Liver (tissue), 8 donors: ENCODE measurements at regions not wholly inside any gene's neighbourhood (a gene's known extent, or its start where the extent isn't known, plus 50 kb on each side); places are given as distances from the start of the nearest gene placed in this dataset.
"Not testable (repeated sequence)": the region's sequence is repeated elsewhere in the genome, so short reads cannot be mapped to it uniquely, and the experiment has no call there.

ENCODE experiments used
- DNase-seq: peaks from one replicate; pipeline ENCODE4 v3.0.0-alpha.2; 2017; ENCODE audit warnings: low spot score
- H3K27ac ChIP-seq, 2 donors: one replicate each; pipeline ENCODE4 v1.7.0; 2013; ENCODE audit warnings: inconsistent platforms in 2 of 2, low read length in 2 of 2, control low read depth in 1 of 2, low read depth in 1 of 2, mild to moderate bottlenecking in 1 of 2
- H3K27me3 ChIP-seq, 4 donors: one replicate each; pipeline versions ENCODE4 v1.6.1 to v1.7.0; 2013; ENCODE audit warnings: low read length in 3 of 4, inconsistent platforms in 1 of 4, mild to moderate bottlenecking in 1 of 4, moderate library complexity in 1 of 4; ENCODE audit not compliant: control insufficient read depth in 4 of 4, insufficient read depth in 4 of 4
- H3K36me3 ChIP-seq, 4 donors: one replicate each; pipeline versions ENCODE4 v1.6.1 to v1.7.0; 2013; ENCODE audit warnings: low read length in 3 of 4, mild to moderate bottlenecking in 3 of 4, low read depth in 1 of 4, moderate library complexity in 1 of 4; ENCODE audit not compliant: control insufficient read depth in 4 of 4, insufficient read depth in 3 of 4
- H3K4me1 ChIP-seq, 4 donors: one replicate each; pipeline versions ENCODE4 v1.6.1 to v1.7.0; 2013; ENCODE audit warnings: low read length in 3 of 4, mild to moderate bottlenecking in 3 of 4, moderate library complexity in 1 of 4; ENCODE audit not compliant: control insufficient read depth in 4 of 4, insufficient read depth in 4 of 4
- H3K4me3 ChIP-seq, 3 donors: one replicate each; pipeline versions ENCODE4 v1.6.1 to v1.7.0; 2013; ENCODE audit warnings: low read length in 3 of 3, control low read depth in 1 of 3, low read depth in 1 of 3, mild to moderate bottlenecking in 1 of 3
- H3K9ac ChIP-seq, 2 donors: one replicate each; pipeline ENCODE4 v1.7.0; 2013; ENCODE audit warnings: low read length in 2 of 2, mild to moderate bottlenecking in 2 of 2, moderate library complexity in 2 of 2, control low read depth in 1 of 2, low read depth in 1 of 2
- H3K9me3 ChIP-seq, 4 donors: one replicate each; pipeline versions ENCODE4 v1.6.1 to v1.7.0; 2013; ENCODE audit warnings: low read length in 3 of 4; ENCODE audit not compliant: control insufficient read depth in 4 of 4
- EGR1 ChIP-seq, 2 donors: IDR thresholded peaks; 2 replicates each; pipeline ENCODE4 v1.6.1; 2016 to 2018; ENCODE audit warnings: antibody characterized with exemption in 2 of 2, low read depth in 2 of 2
- FOXA1 ChIP-seq: IDR thresholded peaks from 2 replicates; pipeline ENCODE4 v1.6.1; 2016; ENCODE audit warnings: antibody characterized with exemption
- FOXA2 ChIP-seq: IDR thresholded peaks from 2 replicates; pipeline ENCODE4 v1.6.1; 2016; ENCODE audit warnings: antibody characterized with exemption
- GABPA ChIP-seq, 2 donors: IDR thresholded peaks in 1 of 2; conservative IDR thresholded peaks in 1 of 2; 2 replicates each; pipeline ENCODE4 v1.6.1; 2016; ENCODE audit warnings: antibody characterized with exemption in 2 of 2, mild to moderate bottlenecking in 1 of 2, moderate library complexity in 1 of 2
- HNF4A ChIP-seq, 2 donors: conservative IDR thresholded peaks; 2 replicates each; pipeline ENCODE4 v1.6.1; 2016; ENCODE audit warnings: antibody characterized with exemption in 2 of 2, mild to moderate bottlenecking in 2 of 2
- HNF4G ChIP-seq: IDR thresholded peaks from 2 replicates; pipeline ENCODE4 v1.6.1; 2016; ENCODE audit warnings: antibody characterized with exemption
- JUND ChIP-seq, 2 donors: IDR thresholded peaks; 2 replicates each; pipeline ENCODE4 v1.6.1; 2016; ENCODE audit warnings: antibody characterized with exemption in 2 of 2
- NR2F2 ChIP-seq: IDR thresholded peaks from 2 replicates; pipeline ENCODE4 v1.6.1; 2016; ENCODE audit warnings: antibody characterized with exemption
- RAD21 ChIP-seq, 2 donors: IDR thresholded peaks; 2 replicates each; pipeline ENCODE4 v1.6.1; 2016; ENCODE audit warnings: antibody characterized with exemption in 2 of 2, mild to moderate bottlenecking in 2 of 2
- RXRA ChIP-seq, 2 donors: IDR thresholded peaks; 2 replicates each; pipeline ENCODE4 v1.6.1; 2017 to 2018; ENCODE audit warnings: antibody characterized with exemption in 2 of 2, mild to moderate bottlenecking in 1 of 2
- SP1 ChIP-seq: IDR thresholded peaks from 2 replicates; pipeline ENCODE4 v1.6.1; 2018; ENCODE audit warnings: antibody characterized with exemption, mild to moderate bottlenecking
- TAF1 ChIP-seq: conservative IDR thresholded peaks from 2 replicates; pipeline ENCODE4 v1.6.1; 2016; ENCODE audit warnings: antibody characterized with exemption, mild to moderate bottlenecking
- YY1 ChIP-seq: IDR thresholded peaks from 2 replicates; pipeline ENCODE4 v1.6.1; 2016; ENCODE audit warnings: antibody characterized with exemption, mild to moderate bottlenecking
- WGBS: extraction: QIAGEN DNeasy Blood & Tissue Kit; methylation state at CpG from one replicate; pipeline ENCODE4 v1.1.7; 2013; 5-methylcytosine and 5-hydroxymethylcytosine counted together
- TF ChIP-seq, protein P1 (sequence below): IDR thresholded peaks from 2 replicates; pipeline ENCODE4 v1.6.1; 2016; ENCODE audit warnings: antibody characterized with exemption
- TF ChIP-seq, protein P2 (sequence below): fragments of 150-350 bp; IDR thresholded peaks from 2 replicates; pipeline ENCODE4 v1.5.1; 2017; ENCODE audit warnings: improper control_type of control experiment, low read depth, low read length; ENCODE audit not compliant: missing input control
- TF ChIP-seq, protein P3 (sequence below): IDR thresholded peaks from 2 replicates; pipeline ENCODE4 v1.6.1; 2016; ENCODE audit warnings: antibody characterized with exemption
- TF ChIP-seq, protein P4 (sequence below): IDR thresholded peaks from 2 replicates; pipeline ENCODE4 v1.6.1; 2016; ENCODE audit warnings: antibody characterized with exemption
- TF ChIP-seq, protein P5 (sequence below): IDR thresholded peaks from 2 replicates; pipeline ENCODE4 v1.6.1; 2016; ENCODE audit warnings: antibody characterized with exemption, mild to moderate bottlenecking
- donor health status: healthy.
- donor health status: healthy.
- donor health status: healthy.
- donor health status: healthy.
- donor health status: healthy.

DNA sequence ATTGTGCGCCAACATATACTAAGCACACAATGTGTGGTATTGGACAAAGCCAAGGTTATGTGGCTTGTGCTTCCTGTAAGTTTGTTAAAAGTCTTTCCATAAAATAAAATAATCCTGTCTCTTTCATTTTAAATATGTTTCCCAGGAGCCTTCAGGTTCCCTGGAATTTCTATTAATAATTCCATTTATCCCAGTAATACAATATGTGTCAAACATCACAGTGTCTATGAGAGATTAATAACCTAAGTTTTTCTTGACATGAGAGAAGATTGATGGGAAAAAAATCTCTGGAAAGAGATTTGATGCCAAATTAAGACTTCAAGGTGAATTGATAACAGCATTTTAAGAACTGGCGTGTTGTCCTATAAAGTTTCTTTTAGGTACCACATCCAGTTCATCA, 507.0 kb downstream of the TTLL7 start:
- no peaks in the 10 kb centered on the region for H3K9me3 ChIP-seq
- no peak overlapping the region for H3K27ac ChIP-seq
- no peaks in the 10 kb centered on the region for H3K4me1 ChIP-seq
- no peak for TF ChIP-seq EGR1 (IDR thresholded peaks at IDR 0.05; ENCODE audit: low read depth in 2 of 2)
- no peak overlapping the region for H3K4me3 ChIP-seq
- WGBS: 96% methylated on average over 2 of the region's 2 CpGs
- no peak overlapping the region for H3K9ac ChIP-seq
- no peaks in the 10 kb centered on the region for H3K27me3 ChIP-seq
- no peak for DNase-seq
- no peaks in the 10 kb centered on the region for H3K36me3 ChIP-seq

DNA sequence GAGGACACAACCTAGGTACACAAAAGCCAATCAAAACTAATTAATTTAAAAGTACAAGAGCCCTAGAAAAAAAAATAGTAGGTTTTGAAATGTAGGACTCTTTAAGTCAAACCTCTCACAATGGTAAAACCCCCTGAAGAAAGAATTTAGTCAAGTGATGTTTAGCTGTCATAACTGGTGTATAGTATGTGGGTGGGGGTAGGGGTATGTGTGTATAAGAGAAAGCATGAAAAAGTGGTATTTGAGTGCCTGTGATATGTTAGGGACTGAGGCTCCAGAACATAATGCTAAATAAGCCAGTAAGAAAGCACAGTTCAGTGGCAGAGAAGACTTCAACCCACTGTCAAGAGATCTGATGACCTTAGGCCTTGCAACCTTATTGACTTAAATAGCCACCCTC, 507.9 kb downstream of the TTLL7 start:
- no peak overlapping the region for H3K4me3 ChIP-seq
- H3K27ac ChIP-seq: no peak overlapping the region
- no peaks in the 10 kb centered on the region for H3K27me3 ChIP-seq
- H3K36me3 ChIP-seq: no peaks in the 10 kb centered on the region
- no peaks in the 10 kb centered on the region for H3K4me1 ChIP-seq
- H3K9me3 ChIP-seq: no peaks in the 10 kb centered on the region
- no peak overlapping the region for H3K9ac ChIP-seq
- DNase-seq: no peak
- TF ChIP-seq YY1 (no peak), NR2F2 (no peak), RXRA (IDR thresholded peaks at IDR 0.05) (no peak), SP1 (no peak), FOXA2 (no peak), HNF4G (no peak), TAF1 (no peak), RAD21 (IDR thresholded peaks at IDR 0.05) (no peak), HNF4A (conservative IDR thresholded peaks at IDR 0.05) (no peak), EGR1 (IDR thresholded peaks at IDR 0.05; ENCODE audit: low read depth in 2 of 2) (no peak), FOXA1 (no peak), GABPA (IDR thresholded peaks at IDR 0.05 in 1 of 2, conservative IDR thresholded peaks at IDR 0.05 in 1 of 2) (no peak), JUND (IDR thresholded peaks at IDR 0.05) (no peak)
- TF ChIP-seq, protein P1, sequence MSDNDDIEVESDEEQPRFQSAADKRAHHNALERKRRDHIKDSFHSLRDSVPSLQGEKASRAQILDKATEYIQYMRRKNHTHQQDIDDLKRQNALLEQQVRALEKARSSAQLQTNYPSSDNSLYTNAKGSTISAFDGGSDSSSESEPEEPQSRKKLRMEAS: no peak
- TF ChIP-seq, protein P2, sequence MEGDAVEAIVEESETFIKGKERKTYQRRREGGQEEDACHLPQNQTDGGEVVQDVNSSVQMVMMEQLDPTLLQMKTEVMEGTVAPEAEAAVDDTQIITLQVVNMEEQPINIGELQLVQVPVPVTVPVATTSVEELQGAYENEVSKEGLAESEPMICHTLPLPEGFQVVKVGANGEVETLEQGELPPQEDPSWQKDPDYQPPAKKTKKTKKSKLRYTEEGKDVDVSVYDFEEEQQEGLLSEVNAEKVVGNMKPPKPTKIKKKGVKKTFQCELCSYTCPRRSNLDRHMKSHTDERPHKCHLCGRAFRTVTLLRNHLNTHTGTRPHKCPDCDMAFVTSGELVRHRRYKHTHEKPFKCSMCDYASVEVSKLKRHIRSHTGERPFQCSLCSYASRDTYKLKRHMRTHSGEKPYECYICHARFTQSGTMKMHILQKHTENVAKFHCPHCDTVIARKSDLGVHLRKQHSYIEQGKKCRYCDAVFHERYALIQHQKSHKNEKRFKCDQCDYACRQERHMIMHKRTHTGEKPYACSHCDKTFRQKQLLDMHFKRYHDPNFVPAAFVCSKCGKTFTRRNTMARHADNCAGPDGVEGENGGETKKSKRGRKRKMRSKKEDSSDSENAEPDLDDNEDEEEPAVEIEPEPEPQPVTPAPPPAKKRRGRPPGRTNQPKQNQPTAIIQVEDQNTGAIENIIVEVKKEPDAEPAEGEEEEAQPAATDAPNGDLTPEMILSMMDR: no peak
- TF ChIP-seq, protein P3, sequence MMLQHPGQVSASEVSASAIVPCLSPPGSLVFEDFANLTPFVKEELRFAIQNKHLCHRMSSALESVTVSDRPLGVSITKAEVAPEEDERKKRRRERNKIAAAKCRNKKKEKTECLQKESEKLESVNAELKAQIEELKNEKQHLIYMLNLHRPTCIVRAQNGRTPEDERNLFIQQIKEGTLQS: no peak
- TF ChIP-seq, protein P4, sequence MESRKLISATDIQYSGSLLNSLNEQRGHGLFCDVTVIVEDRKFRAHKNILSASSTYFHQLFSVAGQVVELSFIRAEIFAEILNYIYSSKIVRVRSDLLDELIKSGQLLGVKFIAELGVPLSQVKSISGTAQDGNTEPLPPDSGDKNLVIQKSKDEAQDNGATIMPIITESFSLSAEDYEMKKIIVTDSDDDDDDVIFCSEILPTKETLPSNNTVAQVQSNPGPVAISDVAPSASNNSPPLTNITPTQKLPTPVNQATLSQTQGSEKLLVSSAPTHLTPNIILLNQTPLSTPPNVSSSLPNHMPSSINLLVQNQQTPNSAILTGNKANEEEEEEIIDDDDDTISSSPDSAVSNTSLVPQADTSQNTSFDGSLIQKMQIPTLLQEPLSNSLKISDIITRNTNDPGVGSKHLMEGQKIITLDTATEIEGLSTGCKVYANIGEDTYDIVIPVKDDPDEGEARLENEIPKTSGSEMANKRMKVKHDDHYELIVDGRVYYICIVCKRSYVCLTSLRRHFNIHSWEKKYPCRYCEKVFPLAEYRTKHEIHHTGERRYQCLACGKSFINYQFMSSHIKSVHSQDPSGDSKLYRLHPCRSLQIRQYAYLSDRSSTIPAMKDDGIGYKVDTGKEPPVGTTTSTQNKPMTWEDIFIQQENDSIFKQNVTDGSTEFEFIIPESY: no peak
- TF ChIP-seq, protein P5, sequence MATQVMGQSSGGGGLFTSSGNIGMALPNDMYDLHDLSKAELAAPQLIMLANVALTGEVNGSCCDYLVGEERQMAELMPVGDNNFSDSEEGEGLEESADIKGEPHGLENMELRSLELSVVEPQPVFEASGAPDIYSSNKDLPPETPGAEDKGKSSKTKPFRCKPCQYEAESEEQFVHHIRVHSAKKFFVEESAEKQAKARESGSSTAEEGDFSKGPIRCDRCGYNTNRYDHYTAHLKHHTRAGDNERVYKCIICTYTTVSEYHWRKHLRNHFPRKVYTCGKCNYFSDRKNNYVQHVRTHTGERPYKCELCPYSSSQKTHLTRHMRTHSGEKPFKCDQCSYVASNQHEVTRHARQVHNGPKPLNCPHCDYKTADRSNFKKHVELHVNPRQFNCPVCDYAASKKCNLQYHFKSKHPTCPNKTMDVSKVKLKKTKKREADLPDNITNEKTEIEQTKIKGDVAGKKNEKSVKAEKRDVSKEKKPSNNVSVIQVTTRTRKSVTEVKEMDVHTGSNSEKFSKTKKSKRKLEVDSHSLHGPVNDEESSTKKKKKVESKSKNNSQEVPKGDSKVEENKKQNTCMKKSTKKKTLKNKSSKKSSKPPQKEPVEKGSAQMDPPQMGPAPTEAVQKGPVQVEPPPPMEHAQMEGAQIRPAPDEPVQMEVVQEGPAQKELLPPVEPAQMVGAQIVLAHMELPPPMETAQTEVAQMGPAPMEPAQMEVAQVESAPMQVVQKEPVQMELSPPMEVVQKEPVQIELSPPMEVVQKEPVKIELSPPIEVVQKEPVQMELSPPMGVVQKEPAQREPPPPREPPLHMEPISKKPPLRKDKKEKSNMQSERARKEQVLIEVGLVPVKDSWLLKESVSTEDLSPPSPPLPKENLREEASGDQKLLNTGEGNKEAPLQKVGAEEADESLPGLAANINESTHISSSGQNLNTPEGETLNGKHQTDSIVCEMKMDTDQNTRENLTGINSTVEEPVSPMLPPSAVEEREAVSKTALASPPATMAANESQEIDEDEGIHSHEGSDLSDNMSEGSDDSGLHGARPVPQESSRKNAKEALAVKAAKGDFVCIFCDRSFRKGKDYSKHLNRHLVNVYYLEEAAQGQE: no peak

DNA sequence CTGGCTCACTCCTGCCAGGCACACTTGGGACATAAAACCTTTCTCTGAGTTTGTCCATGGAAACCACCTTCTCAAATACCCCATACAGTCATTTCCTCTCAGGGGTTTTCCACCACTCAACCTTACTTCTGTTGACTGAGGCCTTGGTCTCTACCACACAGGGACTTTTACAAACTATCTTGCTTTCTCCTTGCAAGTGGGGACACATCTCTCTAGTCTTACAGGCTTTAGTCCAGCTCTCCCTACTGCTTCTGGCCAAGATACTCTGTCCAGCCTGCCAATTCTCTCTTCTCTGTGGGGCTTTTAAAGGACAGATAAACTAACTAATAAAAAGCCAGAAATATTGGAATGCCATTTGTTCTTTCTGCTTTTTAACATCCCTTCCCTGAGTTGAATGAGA, 510.8 kb downstream of the TTLL7 start:
- H3K27me3 ChIP-seq, H3K4me1 ChIP-seq, H3K36me3 ChIP-seq, H3K9me3 ChIP-seq, H3K27ac ChIP-seq, H3K9ac ChIP-seq, DNase-seq, H3K4me3 ChIP-seq: not testable (repeated sequence)

DNA sequence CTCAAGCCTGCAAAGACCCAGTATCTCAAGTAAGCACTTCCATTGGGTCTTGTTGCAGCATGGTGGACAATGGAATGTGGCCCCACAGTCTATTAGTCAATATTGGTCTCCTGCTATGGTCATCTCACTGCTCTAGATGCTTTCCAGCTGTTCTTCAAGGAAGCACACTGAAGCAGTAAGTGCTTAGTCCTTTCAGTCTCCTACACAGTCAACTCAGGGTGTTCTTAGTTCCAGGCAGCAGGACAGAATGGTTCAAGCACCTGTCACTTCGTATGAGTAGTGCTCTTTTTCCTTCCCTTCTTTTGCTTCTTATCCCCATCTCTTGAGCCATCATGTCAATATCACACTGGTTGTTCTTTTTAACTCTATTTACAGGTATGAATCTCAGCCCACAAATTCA, 511.5 kb downstream of the TTLL7 start:
- H3K9me3 ChIP-seq, H3K27me3 ChIP-seq, H3K9ac ChIP-seq, H3K4me1 ChIP-seq, H3K4me3 ChIP-seq, H3K36me3 ChIP-seq, DNase-seq, H3K27ac ChIP-seq: not testable (repeated sequence)
- WGBS: 95% methylated on average over 1 of the region's 1 CpG
